ENCODE measurements at regions not wholly inside any gene's neighbourhood (a gene's known extent, or its start where the extent isn't known, plus 50 kb on each side); places are given as distances from the start of the nearest gene placed in this dataset.

DNA sequence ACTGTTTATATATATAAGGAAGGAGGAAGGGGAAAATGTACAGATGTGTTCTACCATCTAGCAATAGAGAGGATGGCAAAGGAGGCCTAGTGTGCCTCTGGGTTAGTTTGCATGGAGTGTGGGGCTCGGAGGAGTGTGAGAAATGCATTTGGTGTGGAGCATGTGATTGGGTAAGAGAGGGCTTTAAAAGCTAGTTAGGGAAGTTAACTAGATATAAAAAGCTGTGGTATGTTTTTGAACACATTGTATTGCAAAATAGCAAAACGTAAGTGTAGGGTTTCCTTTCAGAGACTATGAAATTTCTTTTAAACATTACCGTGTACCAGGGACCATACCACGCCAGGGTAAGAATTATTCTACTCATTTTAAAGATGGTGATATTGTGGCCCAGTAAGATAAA is 53.3 kb upstream of the STXBP6 start:
- no peak for TF ChIP-seq POLR2A (IDR thresholded peaks at IDR 0.05)
- no peak for TF ChIP-seq CTCF (IDR thresholded peaks at IDR 0.05)
- no peak for TF ChIP-seq EP300 (IDR thresholded peaks at IDR 0.05)
